HS-5 (cell line): ENCODE measurements at regions not wholly inside any gene's neighbourhood (a gene's known extent, or its start where the extent isn't known, plus 50 kb on each side); places are given as distances from the start of the nearest gene placed in this dataset.
A peak's percentile ranks its signal among the peaks of the same experiment; 100 is the strongest.

Experiments
- DNase-seq: peaks from one replicate; pipeline ENCODE4 v3.0.0-alpha.2; 2012; ENCODE audit warnings: low read depth

GRCh38 chr4:111873801-111874200 lies 271.5 kb upstream of the FAM241A start:
- no peak for DNase-seq

GRCh38 chr4:111879539-111879938 lies 265.7 kb upstream of the FAM241A start:
- DNase-seq, result no peak

DNA sequence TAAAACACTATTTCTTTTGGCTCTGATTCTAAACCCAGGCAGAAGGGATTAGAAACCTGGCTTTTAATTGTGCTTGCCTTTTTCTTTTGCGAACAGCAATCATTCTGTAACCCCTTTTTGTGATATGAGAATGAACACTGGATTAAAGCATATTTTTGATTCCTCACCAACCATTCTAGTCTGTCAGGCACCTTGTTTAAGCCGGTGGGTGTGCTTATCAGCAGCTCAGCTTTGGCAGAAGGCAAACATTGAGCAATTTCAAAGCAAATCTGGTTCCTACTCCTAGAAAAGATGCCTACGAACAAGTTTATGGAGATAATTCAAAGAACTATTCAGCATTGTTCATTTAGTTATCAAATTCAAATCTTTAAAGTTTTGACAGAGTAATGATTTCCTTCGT lies 265.1 kb upstream of the FAM241A start:
- DNase-seq, result no peak

GRCh38 chr4:111883557-111883999 lies 261.7 kb upstream of the FAM241A start:
- DNase-seq, result no peak

DNA sequence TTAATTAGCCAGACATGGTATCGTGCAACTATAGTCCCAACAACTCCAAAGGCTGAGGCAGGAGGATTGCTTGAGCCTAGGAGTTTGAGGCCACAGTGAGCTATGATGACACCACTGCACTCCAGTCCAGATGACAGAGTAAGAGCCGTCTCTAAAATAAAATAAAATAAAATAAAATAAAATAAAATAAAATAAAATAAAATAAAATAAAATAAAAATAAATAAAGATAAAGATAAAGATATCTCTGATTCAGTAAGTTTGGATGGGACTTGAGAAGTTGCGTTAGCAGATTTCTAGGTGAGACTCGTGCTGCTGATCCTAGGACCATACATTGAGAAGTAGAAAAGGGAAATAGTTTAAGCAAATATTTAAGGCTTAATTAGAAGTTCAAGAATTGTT lies 254.8 kb upstream of the FAM241A start:
- no peak for DNase-seq

DNA sequence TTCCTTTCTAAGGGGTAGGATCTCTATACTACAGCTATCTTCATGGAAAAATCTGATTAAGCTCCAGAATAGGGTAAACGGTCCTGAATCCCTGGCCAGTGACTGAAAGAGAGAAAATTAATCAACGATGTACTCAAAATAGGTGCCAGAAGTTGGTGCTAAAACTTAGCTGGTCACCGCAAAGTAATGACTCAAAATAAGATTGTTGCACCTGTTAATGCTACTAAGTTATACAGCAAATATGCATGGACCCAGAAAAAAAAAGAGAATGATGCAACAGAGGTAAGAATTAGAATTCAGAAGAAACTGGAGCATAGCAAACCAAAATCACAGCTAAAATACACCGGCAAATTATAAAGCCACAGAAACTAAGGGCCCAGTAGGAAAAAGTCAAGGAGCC lies 239.7 kb upstream of the FAM241A start:
- DNase-seq, result no peak

DNA sequence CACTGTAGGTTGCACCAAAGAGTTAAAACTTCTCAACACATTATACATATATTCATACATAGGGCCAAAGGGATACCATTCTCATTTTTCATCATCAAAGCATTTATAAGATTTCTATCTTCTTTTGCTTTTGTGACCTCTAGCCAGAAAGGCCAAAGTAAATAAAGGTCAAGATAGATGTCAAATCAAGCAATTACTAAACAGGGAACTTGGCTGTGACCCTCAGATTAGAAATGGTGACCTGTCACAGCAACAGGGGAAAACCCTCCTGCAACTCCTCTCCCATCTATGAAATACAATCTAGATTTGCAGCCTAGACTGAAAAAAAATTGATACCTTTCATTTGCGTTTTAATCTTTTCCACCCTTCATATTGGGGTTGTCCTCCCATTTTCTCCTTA lies 225.6 kb upstream of the FAM241A start:
- no peak for DNase-seq

DNA sequence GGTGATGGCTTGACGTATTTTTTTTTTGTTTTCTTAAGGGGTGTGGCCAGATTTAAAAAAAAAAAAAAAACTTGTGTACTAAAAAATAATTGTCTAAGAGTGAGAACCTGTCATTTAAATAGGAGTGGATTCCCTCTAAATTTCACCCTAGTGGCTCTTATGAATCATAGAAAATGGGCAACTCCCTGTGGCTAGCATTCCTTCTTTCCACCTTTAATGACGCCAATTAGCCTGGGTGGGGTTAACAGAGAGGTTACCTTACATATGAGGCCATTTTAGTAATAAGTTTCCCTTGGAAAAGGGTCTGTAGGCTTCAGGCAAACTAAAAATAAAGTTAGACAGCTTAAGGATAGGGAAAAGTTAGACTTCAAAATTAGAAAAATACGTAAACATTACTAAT lies 223.5 kb upstream of the FAM241A start:
- no peak for DNase-seq

DNA sequence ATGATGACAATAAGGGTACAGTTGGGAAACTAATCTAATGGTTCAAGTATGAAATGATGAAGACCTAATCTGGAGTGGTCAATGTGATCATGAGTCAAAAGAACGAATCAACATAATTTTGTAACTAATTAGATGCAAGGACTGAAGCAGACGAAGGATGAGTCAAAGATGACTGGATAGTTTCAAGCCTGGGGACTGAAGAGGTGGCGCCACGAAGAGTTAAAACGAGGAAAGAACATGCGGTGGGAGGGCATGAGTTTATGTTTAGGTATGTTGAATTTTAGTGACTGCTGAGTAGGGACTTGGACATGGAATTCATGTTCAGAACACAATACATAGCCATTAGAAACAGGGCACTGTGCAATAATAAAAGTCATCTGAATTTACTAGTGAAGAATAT lies 221.5 kb upstream of the FAM241A start:
- peak; percentile 51 for DNase-seq

DNA sequence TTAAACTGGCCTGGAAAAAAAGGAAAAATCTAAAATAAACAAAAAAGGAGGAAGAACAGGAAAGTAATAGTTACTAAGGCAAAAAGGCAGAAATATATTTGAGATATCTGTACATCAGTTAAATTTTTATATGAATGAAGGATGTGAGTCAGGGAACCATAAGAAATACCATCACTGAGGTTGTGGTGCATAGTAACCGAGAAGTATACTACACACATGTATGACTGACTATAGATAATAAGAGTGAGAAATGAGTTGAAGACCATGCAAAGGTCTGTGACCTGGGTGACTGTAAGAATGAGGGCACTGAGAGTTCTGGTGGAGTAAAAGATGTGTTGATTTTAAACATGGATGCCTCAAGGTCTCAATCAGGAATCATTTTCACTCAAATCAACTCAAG lies 220.6 kb upstream of the FAM241A start:
- no peak for DNase-seq

DNA sequence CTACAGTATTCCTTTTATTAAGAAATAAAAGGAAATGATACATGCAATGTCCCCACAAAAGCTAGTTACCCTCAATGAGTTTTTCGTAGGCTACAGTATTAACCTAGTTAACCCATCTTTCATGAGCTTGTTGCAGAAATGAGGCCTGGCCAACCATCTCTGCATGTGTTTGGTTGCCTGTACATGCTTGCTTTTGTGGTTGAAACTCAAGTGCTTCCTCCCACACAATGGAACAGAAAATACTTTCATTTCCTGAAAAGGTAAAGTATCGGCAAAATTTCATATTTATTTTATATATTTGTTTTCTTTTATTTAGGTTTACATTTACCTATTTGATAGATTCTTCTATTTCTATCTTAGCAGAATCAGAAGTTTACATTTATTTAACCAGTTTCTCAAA lies 214.6 kb upstream of the FAM241A start:
- DNase-seq, result no peak

- no peak for DNase-seq
Measured at GRCh38 chr4:111933703-111934102, 211.6 kb upstream of the FAM241A start.

DNA sequence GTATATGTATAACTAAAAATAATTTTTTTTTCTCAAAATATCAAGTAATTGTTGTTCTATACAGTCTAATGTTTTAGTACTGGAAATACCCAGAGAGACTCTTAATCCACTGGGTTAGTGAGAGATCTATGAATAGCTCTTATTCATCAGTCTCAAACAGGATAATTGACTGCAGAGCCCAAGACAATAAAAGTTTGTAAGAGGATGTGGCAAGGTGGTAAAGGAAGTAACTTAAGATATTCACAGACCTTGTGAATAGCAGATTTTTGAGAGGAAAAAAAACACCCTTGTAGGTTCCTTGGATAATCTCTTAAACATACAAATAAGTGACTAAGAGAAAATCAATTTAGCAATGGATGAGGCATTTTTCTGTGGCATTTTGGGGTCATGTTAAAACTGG lies 210.9 kb upstream of the FAM241A start:
- DNase-seq, result no peak

DNA sequence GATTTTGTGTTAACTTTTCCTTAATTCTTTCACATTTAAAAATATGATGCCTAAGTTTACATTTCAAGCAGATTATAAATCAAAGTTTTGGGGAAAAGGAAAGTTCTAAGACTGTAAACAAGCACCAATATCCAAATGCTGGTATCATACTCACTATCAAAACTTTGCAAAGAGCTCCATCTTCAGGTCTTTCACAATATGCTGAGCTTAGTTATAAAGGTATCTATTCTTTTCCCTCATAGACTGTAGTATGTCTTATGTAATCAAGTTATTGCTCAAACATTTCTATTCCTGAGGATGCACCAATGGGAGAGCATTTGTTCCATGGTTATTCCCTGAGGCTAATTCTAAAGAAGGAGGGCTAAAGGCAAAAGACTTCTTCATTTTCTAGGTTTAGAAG lies 207.9 kb upstream of the FAM241A start:
- DNase-seq, result no peak

GRCh38 chr4:111941957-111942356 lies 203.3 kb upstream of the FAM241A start:
- DNase-seq, result no peak

DNA sequence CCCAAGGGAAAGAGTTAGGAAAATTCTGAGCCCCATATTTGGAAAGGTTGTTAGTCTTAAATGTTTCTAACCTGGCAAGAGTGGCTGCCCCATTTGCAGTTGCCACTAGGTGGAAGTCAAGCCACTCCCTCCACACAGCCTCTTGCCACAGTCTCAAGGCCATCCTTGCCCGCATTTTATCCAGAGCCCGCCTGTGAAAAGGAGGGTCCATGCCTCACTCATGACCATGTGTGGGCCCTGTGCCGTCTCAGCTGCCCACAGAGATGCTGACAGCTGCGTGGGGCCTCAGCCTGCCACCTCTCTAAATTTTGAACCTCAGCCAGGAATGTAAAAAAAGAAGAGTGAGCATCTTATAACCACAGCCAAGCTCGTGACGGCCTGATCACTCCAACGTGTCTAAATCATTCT lies 201.5 kb upstream of the FAM241A start:
- no peak for DNase-seq

- no peak for DNase-seq
Measured at GRCh38 chr4:111945014-111945413, 200.2 kb upstream of the FAM241A start.

DNA sequence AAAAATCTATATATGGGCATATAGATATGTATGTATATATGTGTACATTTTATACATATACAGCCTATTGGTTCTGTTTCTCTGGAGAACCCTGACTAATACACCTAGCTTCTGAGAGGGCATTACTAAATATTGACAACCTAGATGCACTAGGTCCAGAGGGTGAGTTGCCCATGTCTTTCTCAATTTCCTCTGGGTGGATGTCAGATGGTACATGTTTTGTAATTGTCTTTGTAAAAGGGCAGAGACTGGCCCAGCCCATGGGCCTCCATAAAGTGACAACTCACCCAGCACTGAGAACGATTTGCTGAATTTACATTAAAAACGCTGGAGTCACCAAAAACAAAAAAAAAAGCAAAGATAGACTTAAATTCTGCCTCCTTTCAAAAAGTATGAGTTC lies 198.5 kb upstream of the FAM241A start:
- DNase-seq, result no peak

GRCh38 chr4:111952688-111953087 lies 192.6 kb upstream of the FAM241A start:
- DNase-seq, result no peak

- DNase-seq, result no peak
Measured at GRCh38 chr4:111954550-111954949, 190.7 kb upstream of the FAM241A start.

GRCh38 chr4:111955001-111955400 lies 190.3 kb upstream of the FAM241A start:
- DNase-seq, result no peak

DNA sequence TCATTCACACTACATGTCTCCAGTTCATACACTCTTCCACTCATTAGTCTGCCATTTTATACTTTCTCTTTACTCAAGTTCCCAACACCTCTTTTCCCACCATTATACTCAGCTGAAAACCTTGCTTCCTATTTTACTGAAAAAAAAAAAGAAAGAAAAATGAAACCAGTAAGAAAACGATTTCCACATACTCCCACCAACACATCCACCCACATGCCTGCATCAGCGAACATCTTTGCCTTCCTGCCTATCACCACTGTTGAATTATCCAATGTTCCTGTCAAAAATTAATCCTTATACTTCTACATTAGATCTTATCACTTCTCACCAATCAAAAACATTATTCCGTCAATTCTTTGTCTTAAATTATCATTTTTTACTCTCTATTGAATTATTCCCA lies 188.1 kb upstream of the FAM241A start:
- no peak for DNase-seq

GRCh38 chr4:111957997-111958396 lies 187.3 kb upstream of the FAM241A start:
- DNase-seq, result no peak

- peak; percentile 60 for DNase-seq
Measured at GRCh38 chr4:111959222-111959621, 186.0 kb upstream of the FAM241A start.

- DNase-seq, result peak; percentile 32
Measured at GRCh38 chr4:111960241-111960667, 185.0 kb upstream of the FAM241A start.
